H1 (cell line): ENCODE measurements at regions not wholly inside any gene's neighbourhood (a gene's known extent, or its start where the extent isn't known, plus 50 kb on each side); places are given as distances from the start of the nearest gene placed in this dataset.

Experiments
- CTCF ChIP-seq, 3 experiments: IDR thresholded peaks; 1 replicate in 2 of 3; 2 replicates in 1 of 3; pipeline versions ENCODE4 v1.5.1 to v1.6.1; 2011; ENCODE audit warnings: low read length in 3 of 3, mild to moderate bottlenecking in 3 of 3, inconsistent platforms in 2 of 3, low read depth in 1 of 3, moderate library complexity in 1 of 3; ENCODE audit not compliant: insufficient read depth in 1 of 3; ENCODE audit errors: control extremely low read depth in 1 of 3
- MAFK ChIP-seq: IDR thresholded peaks from 2 replicates; pipeline ENCODE4 v1.6.1; 2012; ENCODE audit warnings: low read depth, mild to moderate bottlenecking, improper control_type of control experiment, low read length
- POLR2AphosphoS5 ChIP-seq: IDR thresholded peaks from 2 replicates; pipeline ENCODE4 v1.6.1; 2011; ENCODE audit warnings: low read depth, low read length
- SAP30 ChIP-seq: fragments of 300-600 bp; sonication (generic); IDR thresholded peaks from 2 replicates; pipeline ENCODE4 v1.7.1; 2012; ENCODE audit warnings: low read length, moderate library complexity, mild to moderate bottlenecking, inconsistent platforms; ENCODE audit not compliant: insufficient read depth, insufficient replicate concordance
- TF ChIP-seq, protein P1 (sequence below): IDR thresholded peaks from 2 replicates; pipeline ENCODE4 v1.6.1; 2011; ENCODE audit warnings: low read depth, mild to moderate bottlenecking, low read length; ENCODE audit not compliant: insufficient read depth

- TF ChIP-seq, protein P1, sequence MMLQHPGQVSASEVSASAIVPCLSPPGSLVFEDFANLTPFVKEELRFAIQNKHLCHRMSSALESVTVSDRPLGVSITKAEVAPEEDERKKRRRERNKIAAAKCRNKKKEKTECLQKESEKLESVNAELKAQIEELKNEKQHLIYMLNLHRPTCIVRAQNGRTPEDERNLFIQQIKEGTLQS, result no peak
- TF ChIP-seq CTCF (IDR thresholded peaks at IDR 0.05; ENCODE audit: control extremely low read depth in 1 of 3, insufficient read depth in 1 of 3, low read depth in 1 of 3, low read length in 3 of 3) (no peak), POLR2AphosphoS5 (no peak), MAFK (no peak), SAP30 (no peak)
Measured at GRCh38 chr2:18980104-18980785, 378.2 kb downstream of the OSR1 start.
